Activated naive CD8-positive, alpha-beta T cell treated with anti-CD3 and anti-CD28 coated beads, Interleukin-2, amount 10 ng/mL, durations not matched to agents 7 days and 5 days (primary cell): ENCODE measurements at regions not wholly inside any gene's neighbourhood (a gene's known extent, or its start where the extent isn't known, plus 50 kb on each side); places are given as distances from the start of the nearest gene placed in this dataset.
"Not testable (repeated sequence)": the region's sequence is repeated elsewhere in the genome, so short reads cannot be mapped to it uniquely, and the experiment has no call there.

ENCODE experiments used
- ATAC-seq: fragments of 150-1000 bp; cut with Tn5 transposase; one replicate; pipeline ENCODE4 v1.10.0; 2021; ENCODE audit warnings: low read depth, moderate library complexity
- POLR2A ChIA-PET: fragments of 350-600 bp; sonication (Branson Sonifier 250); formaldehyde crosslinking; loops from one replicate; lab custom pipeline; 2021; ENCODE audit warnings: antibody characterized with exemption; lab: Charles Lee
- DNase-seq: peaks from one replicate; pipeline ENCODE4 v3.0.0; 2021
- H3K27ac Mint-ChIP-seq: one replicate; pipeline ENCODE4 v1.8.0; 2022; ENCODE audit warnings: mild to moderate bottlenecking, mixed read lengths
- H3K27me3 Mint-ChIP-seq: one replicate; pipeline ENCODE4 v1.8.0; 2022; ENCODE audit warnings: mild to moderate bottlenecking, moderate library complexity, mixed read lengths
- H3K36me3 Mint-ChIP-seq: one replicate; pipeline ENCODE4 v1.8.0; 2021; ENCODE audit warnings: mild to moderate bottlenecking, mixed read lengths
- H3K4me1 Mint-ChIP-seq: one replicate; pipeline ENCODE4 v1.8.0; 2021; ENCODE audit warnings: mixed read lengths
- H3K4me3 Mint-ChIP-seq: one replicate; pipeline ENCODE4 v1.8.0; 2022; ENCODE audit warnings: mild to moderate bottlenecking, moderate library complexity, mixed read lengths
- H3K9me3 Mint-ChIP-seq: one replicate; pipeline ENCODE4 v1.8.0; 2021; ENCODE audit warnings: mixed read lengths

DNA sequence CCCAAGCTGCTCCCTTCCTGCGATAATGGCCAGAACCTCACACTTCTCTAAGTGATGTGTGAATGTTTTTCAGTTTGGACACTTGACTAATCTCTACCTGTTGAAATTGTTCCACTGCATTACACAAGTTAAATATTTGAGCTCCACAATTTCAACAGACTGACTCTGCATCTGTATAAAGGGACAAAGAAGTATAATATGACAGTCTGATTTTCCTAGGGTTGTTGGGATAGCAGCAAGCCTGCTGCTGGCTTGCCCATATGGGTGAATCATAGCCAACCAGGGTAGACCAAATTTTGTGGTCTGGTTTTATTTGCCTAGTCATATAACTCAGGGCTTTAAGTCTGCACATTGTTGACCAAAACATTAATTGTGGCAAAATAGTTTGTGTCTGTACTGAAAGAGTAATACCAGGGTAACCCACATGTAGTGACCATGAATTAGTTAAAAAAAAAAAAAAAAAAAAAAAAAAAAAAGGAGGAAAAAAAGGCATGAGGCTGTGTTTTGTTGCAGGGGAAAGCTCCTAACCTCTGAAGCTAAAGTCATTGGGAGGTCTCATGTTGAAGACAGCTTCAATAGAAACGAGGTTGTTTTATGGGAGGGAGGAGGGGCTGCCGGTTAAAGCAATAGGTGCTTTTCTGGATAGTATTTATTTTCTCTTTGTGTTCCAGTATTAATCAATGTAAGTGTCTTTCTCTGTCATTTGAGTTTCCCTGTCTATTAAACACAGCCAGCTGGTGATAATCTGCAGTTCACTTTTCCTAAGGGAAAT lies 534.2 kb downstream of the RAB28 start:
- Mint-ChIP-seq H3K9me3 (no peaks in the 10 kb centered on the region), H3K27ac (no peak overlapping the region), H3K36me3 (no peaks in the 10 kb centered on the region), H3K27me3 (peaks cover 2% of the 10 kb centered on the region), H3K4me3 (no peak overlapping the region), H3K4me1 (no peaks in the 10 kb centered on the region)
- POLR2A ChIA-PET: no interaction called here
- ATAC-seq: no peak
- no peak for DNase-seq

DNA sequence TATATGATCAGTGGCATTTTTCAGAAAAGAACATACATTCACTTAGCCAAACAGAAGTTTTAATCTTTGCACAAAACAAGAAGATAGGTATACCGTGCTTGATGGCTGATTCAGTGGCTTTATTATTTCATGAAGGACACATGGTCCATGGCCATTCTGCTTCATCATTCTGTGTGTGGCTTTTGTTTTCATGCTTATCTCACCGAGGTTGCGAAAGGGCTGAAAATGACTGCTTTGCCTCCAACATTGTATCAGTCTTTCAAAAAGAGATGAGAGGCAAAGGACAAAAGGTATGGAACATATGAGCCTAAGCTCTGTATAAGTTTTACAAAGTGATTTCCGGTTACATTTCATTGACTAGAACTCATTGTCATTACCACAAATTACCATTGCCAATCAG lies 541.1 kb downstream of the RAB28 start:
- Mint-ChIP-seq H3K4me3 (no peak overlapping the region), H3K27me3 (no peaks in the 10 kb centered on the region), H3K27ac (no peak overlapping the region), H3K36me3 (no peaks in the 10 kb centered on the region), H3K9me3 (no peaks in the 10 kb centered on the region), H3K4me1 (no peaks in the 10 kb centered on the region)
- DNase-seq (no peak), ATAC-seq (no peak)
- POLR2A ChIA-PET: no interaction called here

- POLR2A ChIA-PET: no interaction called here
These were observed 550.3 kb downstream of the RAB28 start for GRCh38 chr4:12933760-12934221.

GRCh38 chr4:12932203-12932788 lies 551.8 kb downstream of the RAB28 start:
- Mint-ChIP-seq H3K4me3 (no peak overlapping the region), H3K9me3 (peaks cover 1% of the 10 kb centered on the region), H3K36me3 (no peaks in the 10 kb centered on the region), H3K27me3 (no peaks in the 10 kb centered on the region), H3K27ac (no peak overlapping the region), H3K4me1 (no peaks in the 10 kb centered on the region)
- no peak for DNase-seq
- no peak for ATAC-seq
- POLR2A ChIA-PET: no interaction called here

More at GRCh38 chr4:12933760-12934221, 550.3 kb downstream of the RAB28 start:
- Mint-ChIP-seq H3K4me1 (no peaks in the 10 kb centered on the region), H3K27me3 (no peaks in the 10 kb centered on the region), H3K27ac (no peak overlapping the region), H3K4me3 (no peak overlapping the region), H3K36me3 (no peaks in the 10 kb centered on the region), H3K9me3 (no peaks in the 10 kb centered on the region)
- ATAC-seq: no peak
- DNase-seq: no peak

GRCh38 chr4:12929784-12930183 lies 554.4 kb downstream of the RAB28 start:
- no peak overlapping the region for H3K4me3 Mint-ChIP-seq
- POLR2A ChIA-PET: no interaction called here
- H3K36me3 Mint-ChIP-seq: no peaks in the 10 kb centered on the region
- no peaks in the 10 kb centered on the region for H3K27me3 Mint-ChIP-seq
- no peak overlapping the region for H3K27ac Mint-ChIP-seq
- ATAC-seq (no peak), DNase-seq (no peak)
- no peaks in the 10 kb centered on the region for H3K4me1 Mint-ChIP-seq
- H3K9me3 Mint-ChIP-seq: peaks cover 1% of the 10 kb centered on the region

DNA sequence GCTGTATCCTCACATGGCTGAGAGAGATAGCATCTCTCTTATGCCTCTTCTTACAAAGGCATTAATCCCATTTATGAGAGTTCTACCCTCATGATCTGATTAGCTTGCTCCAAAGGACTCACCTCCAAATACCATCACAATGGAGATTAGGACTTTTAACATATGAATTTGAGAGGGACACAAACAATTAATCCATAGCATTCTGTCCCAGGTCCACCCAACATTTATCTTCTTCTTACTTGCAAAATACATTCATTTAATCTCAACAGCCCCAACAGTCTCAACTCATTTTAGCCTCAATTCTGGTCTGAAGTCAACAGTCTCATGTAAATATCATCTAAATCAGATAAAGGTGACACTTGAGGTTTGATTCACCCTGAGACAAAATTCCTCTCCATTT lies 555.4 kb downstream of the RAB28 start:
- Mint-ChIP-seq H3K9me3 (peaks cover 1% of the 10 kb centered on the region), H3K36me3 (no peaks in the 10 kb centered on the region), H3K4me1 (no peaks in the 10 kb centered on the region), H3K27ac (no peak overlapping the region), H3K27me3 (no peaks in the 10 kb centered on the region), H3K4me3 (no peak overlapping the region)
- ATAC-seq (no peak), DNase-seq (no peak)
- POLR2A ChIA-PET: no interaction called here

DNA sequence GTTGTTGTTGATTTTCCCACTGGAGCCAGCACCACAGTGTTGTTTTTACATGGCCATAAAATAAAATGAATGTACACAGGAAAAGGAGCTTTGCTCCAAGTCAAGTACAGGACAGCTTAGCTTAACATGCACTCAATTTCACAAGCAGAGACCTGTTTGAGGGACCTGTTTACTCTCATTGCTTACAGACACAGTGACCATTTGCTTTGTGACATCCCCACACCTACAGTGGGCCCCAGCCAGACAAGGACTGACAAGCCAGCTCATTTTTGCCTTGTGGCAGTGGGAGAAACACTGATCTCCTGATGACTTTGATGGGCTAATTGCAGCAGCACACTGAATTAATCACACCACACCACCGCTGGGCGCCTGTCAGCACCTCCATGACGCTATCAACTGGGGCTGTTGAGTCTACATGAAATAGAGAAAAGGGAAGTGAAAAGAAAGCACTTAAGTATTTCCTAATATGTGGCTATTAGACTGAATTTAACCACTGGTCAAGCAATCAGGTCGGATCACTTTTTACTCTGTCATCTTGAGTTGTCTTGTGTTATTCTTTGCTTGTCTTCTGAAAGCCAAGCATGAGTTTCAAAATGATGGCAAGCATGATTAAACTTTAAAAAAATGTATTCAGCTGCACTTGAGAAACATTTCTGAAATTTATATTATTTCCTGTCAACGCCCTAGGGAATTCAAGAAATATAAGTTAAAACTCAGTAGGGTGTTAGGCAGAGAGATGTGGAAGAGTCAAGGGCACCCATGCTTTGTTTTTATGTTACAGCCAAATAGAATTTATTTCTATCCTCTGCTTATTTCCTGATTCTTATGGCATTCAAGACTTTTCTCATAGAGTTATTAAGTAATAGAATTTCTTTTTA lies 557.7 kb downstream of the RAB28 start:
- POLR2A ChIA-PET: no interaction called here
- Mint-ChIP-seq H3K4me3 (no peak overlapping the region), H3K9me3 (peaks cover 1% of the 10 kb centered on the region), H3K36me3 (no peaks in the 10 kb centered on the region), H3K27me3 (no peaks in the 10 kb centered on the region), H3K4me1 (no peaks in the 10 kb centered on the region), H3K27ac (no peak overlapping the region)
- DNase-seq (no peak), ATAC-seq (no peak)

GRCh38 chr4:12924728-12925320 lies 559.3 kb downstream of the RAB28 start:
- DNase-seq: no peak

GRCh38 chr4:12924253-12924652 lies 559.9 kb downstream of the RAB28 start:
- Mint-ChIP-seq H3K36me3 (no peaks in the 10 kb centered on the region), H3K4me3 (no peak overlapping the region), H3K27me3 (no peaks in the 10 kb centered on the region), H3K9me3 (peaks cover 1% of the 10 kb centered on the region), H3K4me1 (no peaks in the 10 kb centered on the region), H3K27ac (no peak overlapping the region)
- DNase-seq: no peak
- no peak for ATAC-seq
- POLR2A ChIA-PET: no interaction called here

More at GRCh38 chr4:12924728-12925320, 559.3 kb downstream of the RAB28 start:
- Mint-ChIP-seq H3K4me3 (no peak overlapping the region), H3K27me3 (no peaks in the 10 kb centered on the region), H3K4me1 (no peaks in the 10 kb centered on the region), H3K27ac (no peak overlapping the region), H3K36me3 (no peaks in the 10 kb centered on the region), H3K9me3 (peaks cover 1% of the 10 kb centered on the region)
- ATAC-seq: no peak
- POLR2A ChIA-PET: no interaction called here

GRCh38 chr4:12912896-12913418 lies 571.2 kb downstream of the RAB28 start:
- ATAC-seq: no peak
- Mint-ChIP-seq H3K4me3 (no peak overlapping the region), H3K27me3 (no peaks in the 10 kb centered on the region), H3K27ac (no peak overlapping the region), H3K36me3 (no peaks in the 10 kb centered on the region), H3K4me1 (no peaks in the 10 kb centered on the region), H3K9me3 (peaks cover 5% of the 10 kb centered on the region)
- POLR2A ChIA-PET: no interaction called here
- DNase-seq: no peak

GRCh38 chr4:12911750-12912358 lies 572.3 kb downstream of the RAB28 start:
- no peaks in the 10 kb centered on the region for H3K27me3 Mint-ChIP-seq
- no peak overlapping the region for H3K4me3 Mint-ChIP-seq
- no peaks in the 10 kb centered on the region for H3K4me1 Mint-ChIP-seq
- DNase-seq (no peak), ATAC-seq (no peak)
- POLR2A ChIA-PET: no interaction called here
- no peak overlapping the region for H3K27ac Mint-ChIP-seq
- H3K9me3 Mint-ChIP-seq: peaks cover 5% of the 10 kb centered on the region
- no peaks in the 10 kb centered on the region for H3K36me3 Mint-ChIP-seq

- H3K27ac Mint-ChIP-seq, ATAC-seq, H3K36me3 Mint-ChIP-seq: not testable (repeated sequence)
These were observed 580.5 kb downstream of the RAB28 start for GRCh38 chr4:12903640-12904039.

DNA sequence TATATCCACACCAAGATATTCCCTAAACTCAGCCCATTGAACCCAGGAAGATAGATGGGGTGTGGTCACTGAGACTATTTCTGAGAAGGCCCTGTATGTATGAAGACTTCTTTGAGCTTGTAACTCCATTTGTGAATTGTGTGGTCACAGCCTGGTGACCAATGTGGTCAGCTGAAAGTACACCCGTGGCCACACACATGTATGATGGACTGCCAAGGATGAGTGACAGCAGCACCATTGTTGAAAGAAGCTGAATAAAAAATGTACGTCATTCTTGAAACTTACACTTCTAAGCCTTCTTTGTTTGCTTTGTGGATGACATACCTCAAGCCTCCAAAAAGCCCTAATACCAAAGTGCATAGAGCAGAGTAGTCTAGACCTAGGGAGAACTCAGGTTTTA lies 581.4 kb downstream of the RAB28 start:
- Mint-ChIP-seq H3K9me3 (peaks cover 3% of the 10 kb centered on the region), H3K27ac (no peak overlapping the region), H3K4me3 (no peak overlapping the region), H3K36me3 (no peaks in the 10 kb centered on the region), H3K27me3 (no peaks in the 10 kb centered on the region), H3K4me1 (no peaks in the 10 kb centered on the region)
- ATAC-seq (no peak), DNase-seq (no peak)
- POLR2A ChIA-PET: no interaction called here

More at GRCh38 chr4:12903640-12904039, 580.5 kb downstream of the RAB28 start:
- DNase-seq, H3K4me1 Mint-ChIP-seq, H3K27me3 Mint-ChIP-seq, POLR2A ChIA-PET, H3K9me3 Mint-ChIP-seq, H3K4me3 Mint-ChIP-seq: not testable (repeated sequence)
